ENCODE measurements at regions not wholly inside any gene's neighbourhood (a gene's known extent, or its start where the extent isn't known, plus 50 kb on each side); places are given as distances from the start of the nearest gene placed in this dataset.

- TF ChIP-seq FOXP2 (optimal IDR thresholded peaks at IDR 0.05; ENCODE audit: borderline replicate concordance, extremely low read depth, extremely low read length, insufficient read depth) = no peak
- TF ChIP-seq TAF1 (IDR thresholded peaks at IDR 0.05; ENCODE audit: borderline replicate concordance, insufficient read depth, low read length) = no peak
Measured at GRCh38 chr5:68746643-68747420, 347.0 kb upstream of the SLC30A5 start.

- TF ChIP-seq POLR2AphosphoS5 (IDR thresholded peaks at IDR 0.05; ENCODE audit: low read depth, low read length) = no peak
- no peak for TF ChIP-seq TAF1 (IDR thresholded peaks at IDR 0.05; ENCODE audit: borderline replicate concordance, insufficient read depth, low read length)
- TF ChIP-seq REST (IDR thresholded peaks at IDR 0.05; ENCODE audit: insufficient read depth in 1 of 2, low read depth in 2 of 2, low read length in 2 of 2) = no peak
- TF ChIP-seq FOXP2 (optimal IDR thresholded peaks at IDR 0.05; ENCODE audit: borderline replicate concordance, extremely low read depth, extremely low read length, insufficient read depth) = no peak
- no peak for TF ChIP-seq SIN3A (IDR thresholded peaks at IDR 0.05; ENCODE audit: borderline replicate concordance, insufficient read depth, low read length)
Measured at GRCh38 chr5:68747521-68747920, 346.3 kb upstream of the SLC30A5 start.

GRCh38 chr5:68748101-68748500, 345.7 kb upstream of the SLC30A5 start:
- TF ChIP-seq REST (IDR thresholded peaks at IDR 0.05; ENCODE audit: insufficient read depth in 1 of 2, low read depth in 2 of 2, low read length in 2 of 2) (no peak), FOXP2 (optimal IDR thresholded peaks at IDR 0.05; ENCODE audit: borderline replicate concordance, extremely low read depth, extremely low read length, insufficient read depth) (no peak), POLR2AphosphoS5 (IDR thresholded peaks at IDR 0.05; ENCODE audit: low read depth, low read length) (no peak), SIN3A (IDR thresholded peaks at IDR 0.05; ENCODE audit: borderline replicate concordance, insufficient read depth, low read length) (no peak), TAF1 (IDR thresholded peaks at IDR 0.05; ENCODE audit: borderline replicate concordance, insufficient read depth, low read length) (no peak)

- TF ChIP-seq POLR2AphosphoS5 (IDR thresholded peaks at IDR 0.05; ENCODE audit: low read depth, low read length) = no peak
Measured at GRCh38 chr5:68749077-68749476, 344.7 kb upstream of the SLC30A5 start.

GRCh38 chr5:68749631-68750030, 344.2 kb upstream of the SLC30A5 start:
- TF ChIP-seq POLR2AphosphoS5 (IDR thresholded peaks at IDR 0.05; ENCODE audit: low read depth, low read length) = no peak
- TF ChIP-seq REST (IDR thresholded peaks at IDR 0.05; ENCODE audit: insufficient read depth in 1 of 2, low read depth in 2 of 2, low read length in 2 of 2) = no peak
- TF ChIP-seq TAF1 (IDR thresholded peaks at IDR 0.05; ENCODE audit: borderline replicate concordance, insufficient read depth, low read length) = no peak
- TF ChIP-seq SIN3A (IDR thresholded peaks at IDR 0.05; ENCODE audit: borderline replicate concordance, insufficient read depth, low read length) = no peak
- TF ChIP-seq FOXP2 (optimal IDR thresholded peaks at IDR 0.05; ENCODE audit: borderline replicate concordance, extremely low read depth, extremely low read length, insufficient read depth) = no peak

GRCh38 chr5:68751661-68752060, 342.2 kb upstream of the SLC30A5 start:
- TF ChIP-seq POLR2AphosphoS5 (IDR thresholded peaks at IDR 0.05; ENCODE audit: low read depth, low read length) (no peak), FOXP2 (optimal IDR thresholded peaks at IDR 0.05; ENCODE audit: borderline replicate concordance, extremely low read depth, extremely low read length, insufficient read depth) (no peak), SIN3A (IDR thresholded peaks at IDR 0.05; ENCODE audit: borderline replicate concordance, insufficient read depth, low read length) (no peak), TAF1 (IDR thresholded peaks at IDR 0.05; ENCODE audit: borderline replicate concordance, insufficient read depth, low read length) (no peak), REST (IDR thresholded peaks at IDR 0.05; ENCODE audit: insufficient read depth in 1 of 2, low read depth in 2 of 2, low read length in 2 of 2) (no peak)

Data from PFSK-1 (cell line).